Transverse colon (tissue), 3 donors: ENCODE measurements at regions not wholly inside any gene's neighbourhood (a gene's known extent, or its start where the extent isn't known, plus 50 kb on each side); places are given as distances from the start of the nearest gene placed in this dataset.

Experiments
- POLR2A ChIP-seq: fragments of 450-650 bp; IDR thresholded peaks from one replicate; pipeline ENCODE4 v1.6.1; 2016; ENCODE audit warnings: antibody characterized with exemption, mild to moderate bottlenecking, moderate library complexity
- TF ChIP-seq, protein P1 (sequence below), 5 experiments: fragments of 200-600 bp in 3 of 5; fragments of 450-650 bp in 2 of 5; sonication (generic) in 3 of 5; IDR thresholded peaks; 1 replicate in 2 of 5; 2 replicates in 3 of 5; pipeline ENCODE4 v1.5.1; 2016 to 2017; ENCODE audit warnings: antibody characterized with exemption in 5 of 5, inconsistent platforms in 3 of 5, mild to moderate bottlenecking in 2 of 5, moderate library complexity in 1 of 5

DNA sequence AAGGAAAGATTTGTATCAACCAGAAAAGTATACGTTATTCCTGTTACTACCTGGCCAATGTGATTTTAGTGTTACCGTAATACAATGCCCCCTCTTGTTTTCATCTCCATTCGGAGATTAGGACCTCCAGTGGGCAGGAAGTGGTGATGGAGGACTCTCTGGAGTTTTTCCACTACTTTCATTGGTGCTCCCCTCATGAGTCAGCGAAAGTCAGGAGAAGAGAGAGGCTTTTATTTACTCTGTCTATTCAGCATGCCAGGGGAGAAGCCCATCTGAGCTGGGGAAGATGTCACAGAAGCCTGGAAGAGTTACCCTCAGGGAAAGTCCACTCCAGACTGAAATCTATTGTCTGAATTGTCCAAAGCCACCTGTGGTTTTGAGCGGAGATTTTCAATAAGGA lies 88.2 kb upstream of the THUMPD2 start:
- TF ChIP-seq, protein P1, sequence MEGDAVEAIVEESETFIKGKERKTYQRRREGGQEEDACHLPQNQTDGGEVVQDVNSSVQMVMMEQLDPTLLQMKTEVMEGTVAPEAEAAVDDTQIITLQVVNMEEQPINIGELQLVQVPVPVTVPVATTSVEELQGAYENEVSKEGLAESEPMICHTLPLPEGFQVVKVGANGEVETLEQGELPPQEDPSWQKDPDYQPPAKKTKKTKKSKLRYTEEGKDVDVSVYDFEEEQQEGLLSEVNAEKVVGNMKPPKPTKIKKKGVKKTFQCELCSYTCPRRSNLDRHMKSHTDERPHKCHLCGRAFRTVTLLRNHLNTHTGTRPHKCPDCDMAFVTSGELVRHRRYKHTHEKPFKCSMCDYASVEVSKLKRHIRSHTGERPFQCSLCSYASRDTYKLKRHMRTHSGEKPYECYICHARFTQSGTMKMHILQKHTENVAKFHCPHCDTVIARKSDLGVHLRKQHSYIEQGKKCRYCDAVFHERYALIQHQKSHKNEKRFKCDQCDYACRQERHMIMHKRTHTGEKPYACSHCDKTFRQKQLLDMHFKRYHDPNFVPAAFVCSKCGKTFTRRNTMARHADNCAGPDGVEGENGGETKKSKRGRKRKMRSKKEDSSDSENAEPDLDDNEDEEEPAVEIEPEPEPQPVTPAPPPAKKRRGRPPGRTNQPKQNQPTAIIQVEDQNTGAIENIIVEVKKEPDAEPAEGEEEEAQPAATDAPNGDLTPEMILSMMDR (IDR thresholded peaks at IDR 0.05), result no peak
- TF ChIP-seq POLR2A, result no peak
